Fibroblast of peridontal ligament (primary cell): ENCODE measurements at regions not wholly inside any gene's neighbourhood (a gene's known extent, or its start where the extent isn't known, plus 50 kb on each side); places are given as distances from the start of the nearest gene placed in this dataset.
"Not testable (repeated sequence)": the region's sequence is repeated elsewhere in the genome, so short reads cannot be mapped to it uniquely, and the experiment has no call there.

Experiments used
- DNase-seq: peaks from one replicate; pipeline ENCODE4 v3.0.0-alpha.2; 2010; ENCODE audit errors: extremely low read depth

DNA sequence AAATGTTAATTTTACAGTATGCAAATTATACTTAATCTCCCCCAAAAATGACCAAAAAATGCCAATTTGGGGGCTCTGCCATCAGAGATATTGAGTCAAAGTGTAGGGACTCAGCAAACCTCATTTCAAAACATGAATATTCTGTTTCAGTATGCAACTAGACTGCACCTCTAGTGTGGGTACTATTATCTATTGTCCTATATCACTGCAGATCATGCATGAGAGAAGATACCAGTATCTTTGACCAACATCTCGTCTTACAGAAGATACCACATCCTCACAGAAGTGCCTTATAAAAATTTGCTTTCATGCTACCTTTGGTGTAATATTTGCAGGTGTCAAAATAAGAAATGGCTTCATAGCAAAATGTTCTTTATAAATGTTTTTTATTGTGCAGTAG is 623.8 kb downstream of the TENT5A start:
- DNase-seq = no peak

DNA sequence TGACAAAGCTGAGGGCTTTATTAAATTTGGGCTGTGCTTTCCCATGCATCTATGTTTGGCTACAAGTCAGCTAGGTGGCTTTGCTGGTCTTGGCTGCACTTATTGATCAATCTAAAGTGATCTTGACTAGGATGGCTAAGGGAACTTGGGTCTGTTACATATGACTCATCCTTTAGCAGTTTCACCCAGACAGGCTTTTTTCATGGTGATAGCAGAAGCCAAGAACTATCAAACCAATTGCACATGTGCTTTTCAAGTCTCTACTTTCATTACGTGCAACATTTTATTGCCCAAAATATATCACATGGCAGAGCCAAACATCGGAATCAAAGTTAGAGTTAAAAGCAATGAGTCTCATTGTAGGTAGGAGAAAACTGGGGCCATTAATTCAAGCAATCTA is 626.3 kb downstream of the TENT5A start:
- peak; percentile 60 for DNase-seq

DNA sequence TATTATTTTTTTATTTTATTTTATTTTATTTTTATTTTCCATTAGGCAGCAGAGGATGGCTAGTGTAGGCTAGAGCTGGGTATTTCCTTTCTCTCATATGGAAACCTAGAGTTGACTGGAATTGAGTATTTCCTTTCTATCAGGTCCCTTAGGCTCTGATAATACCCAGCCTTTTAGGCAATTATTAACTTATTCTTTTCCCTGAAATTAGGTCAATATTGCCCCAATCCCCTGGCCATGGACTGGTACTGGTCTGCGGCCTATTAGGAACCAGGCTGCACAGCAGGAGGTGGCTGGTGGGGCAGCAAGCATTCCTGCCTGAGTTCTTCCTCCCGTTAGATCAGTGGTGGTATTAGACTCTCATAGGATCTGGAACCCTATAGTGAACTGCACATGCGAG is 632.2 kb downstream of the TENT5A start:
- no peak for DNase-seq

DNA sequence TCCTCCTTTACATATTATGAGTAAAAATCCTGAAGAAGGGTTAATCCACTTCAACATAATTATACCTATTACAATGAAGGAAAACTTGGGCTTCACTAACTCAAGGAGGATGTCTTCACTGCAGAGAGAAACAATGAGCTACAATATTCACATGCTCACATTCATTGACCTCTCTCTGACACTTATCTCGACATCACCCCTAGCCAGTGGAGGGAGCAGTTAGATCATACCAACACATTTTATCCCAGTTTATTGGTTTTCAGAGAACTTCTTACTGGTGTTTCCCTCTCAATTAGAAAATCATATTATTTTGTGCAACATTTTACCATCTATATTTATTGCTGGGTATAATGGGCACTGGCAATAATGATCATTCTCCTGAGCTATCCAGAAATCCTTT is 646.5 kb downstream of the TENT5A start:
- peak; percentile 43 for DNase-seq

DNA sequence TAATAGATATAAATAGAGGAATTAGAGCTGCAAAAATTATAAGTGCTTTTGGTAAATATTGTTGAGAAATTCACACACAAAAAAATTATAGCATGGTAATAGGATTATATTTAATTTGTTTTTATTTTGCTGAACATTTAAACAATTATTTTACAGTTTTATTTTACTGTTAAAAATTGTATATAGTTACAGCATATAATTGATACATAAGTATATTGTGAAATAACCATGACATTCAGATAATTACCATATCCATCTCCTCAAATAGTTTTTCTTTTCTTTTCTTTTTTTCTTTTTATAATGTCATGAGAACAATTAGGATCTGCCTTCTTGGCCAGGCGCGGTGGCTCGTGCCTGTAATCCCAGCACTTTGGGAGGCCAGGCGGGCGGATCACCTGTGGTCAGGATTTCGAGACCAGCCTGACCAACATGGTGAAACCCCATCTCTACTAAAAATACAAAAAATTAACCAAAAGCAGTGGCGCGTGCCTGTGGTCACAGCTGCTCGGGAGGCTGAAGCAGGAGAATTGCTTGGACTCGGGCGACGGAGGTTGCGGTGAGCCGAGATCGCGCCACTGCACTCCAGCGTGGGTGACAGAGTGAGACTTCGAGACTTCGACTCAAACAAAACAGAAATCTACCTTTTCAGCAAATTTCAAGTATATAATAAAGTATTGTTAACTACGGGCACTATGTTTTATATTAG is 654.2 kb downstream of the TENT5A start:
- DNase-seq = no peak

DNA sequence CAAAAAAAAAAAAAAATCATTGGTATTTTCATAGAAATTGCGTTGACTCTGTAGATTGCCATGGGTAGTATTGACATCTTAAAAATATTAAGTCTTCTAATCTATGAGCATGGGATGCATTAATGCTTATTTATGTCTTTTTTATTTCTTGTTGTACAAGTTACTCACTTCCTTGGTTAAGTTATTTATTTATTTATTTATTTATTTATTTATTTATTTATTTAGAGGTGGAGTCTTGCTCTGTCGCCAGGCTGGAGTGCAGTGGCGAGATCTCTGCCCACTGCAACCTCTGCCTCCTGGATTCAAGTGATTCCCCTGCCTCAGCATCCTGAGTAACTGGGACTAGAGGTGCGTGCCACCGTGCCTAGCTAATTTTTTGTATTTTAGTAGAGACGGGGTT is 656.0 kb downstream of the TENT5A start:
- not testable (repeated sequence) for DNase-seq

DNA sequence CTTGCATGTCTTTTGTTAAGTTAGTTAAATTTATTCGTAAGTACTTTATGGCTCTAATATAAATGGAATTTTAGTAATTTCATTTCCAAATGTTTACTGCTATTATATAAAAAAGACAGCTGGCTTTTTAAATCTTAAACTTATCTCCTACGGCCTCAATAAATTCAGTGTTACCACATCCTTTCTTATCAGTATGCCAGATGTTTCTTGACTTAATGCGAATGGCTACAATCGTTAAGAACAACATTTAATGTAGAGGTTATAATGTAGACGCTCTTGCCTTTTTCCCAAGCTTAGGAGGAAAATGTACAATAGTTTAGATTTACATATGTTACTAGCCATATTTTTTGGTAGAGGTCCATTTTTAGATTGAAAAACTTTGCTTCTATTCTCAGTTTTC is 659.4 kb downstream of the TENT5A start:
- DNase-seq = no peak

DNA sequence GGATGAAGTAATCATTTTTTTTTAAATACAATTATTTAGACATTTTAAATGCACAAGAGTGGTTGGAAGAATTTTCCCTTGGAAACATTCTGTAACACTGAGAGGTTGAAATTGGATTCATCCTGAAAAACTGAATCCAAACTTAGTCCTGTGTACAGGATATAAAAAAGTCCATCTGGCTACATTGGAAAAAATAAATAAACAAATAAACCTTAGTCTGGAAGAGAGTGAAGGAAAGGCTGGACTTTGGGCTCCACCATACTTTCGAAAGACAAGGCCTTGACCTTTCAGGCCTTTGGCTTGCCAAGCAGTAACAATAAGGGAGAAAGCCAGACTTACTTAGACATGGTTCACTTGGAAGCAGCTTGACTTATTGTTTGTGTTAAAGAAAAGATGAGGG is 664.3 kb downstream of the TENT5A start:
- no peak for DNase-seq

DNA sequence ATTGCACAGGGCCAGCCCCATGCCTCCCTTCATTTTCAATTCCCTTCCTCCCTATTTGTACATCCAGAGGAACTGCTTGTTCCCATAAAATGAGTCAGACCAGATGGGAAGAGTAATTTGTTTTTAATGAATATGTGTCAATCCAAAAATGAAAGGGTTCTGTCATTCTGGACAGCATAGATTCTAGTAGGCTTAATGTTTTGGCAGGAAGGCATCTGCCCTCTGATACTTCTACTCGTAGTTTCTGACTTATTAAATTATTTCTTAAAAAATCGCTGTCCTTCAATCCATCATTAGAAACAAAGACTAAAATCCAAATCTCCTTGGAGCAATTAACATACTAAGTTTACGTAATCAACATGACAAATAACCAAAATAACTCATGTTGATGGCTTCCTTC is 665.5 kb downstream of the TENT5A start:
- DNase-seq = no peak

DNA sequence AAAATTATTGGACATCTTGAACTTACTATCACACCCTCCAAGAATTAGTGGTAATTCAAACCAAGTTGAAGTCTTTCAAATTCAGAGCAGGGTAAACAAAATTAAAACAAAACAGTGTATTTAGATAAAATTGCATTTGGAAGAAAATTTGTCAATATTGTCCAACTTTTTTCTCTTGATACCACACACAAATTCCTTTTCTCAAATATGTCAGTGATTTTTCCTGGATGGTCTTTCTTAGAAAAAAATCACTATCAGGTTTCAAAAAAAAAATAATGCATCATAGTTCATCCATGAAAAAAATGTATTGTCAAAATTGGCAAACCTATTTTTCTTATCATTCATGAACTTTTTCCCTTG is 667.1 kb downstream of the TENT5A start:
- no peak for DNase-seq

DNA sequence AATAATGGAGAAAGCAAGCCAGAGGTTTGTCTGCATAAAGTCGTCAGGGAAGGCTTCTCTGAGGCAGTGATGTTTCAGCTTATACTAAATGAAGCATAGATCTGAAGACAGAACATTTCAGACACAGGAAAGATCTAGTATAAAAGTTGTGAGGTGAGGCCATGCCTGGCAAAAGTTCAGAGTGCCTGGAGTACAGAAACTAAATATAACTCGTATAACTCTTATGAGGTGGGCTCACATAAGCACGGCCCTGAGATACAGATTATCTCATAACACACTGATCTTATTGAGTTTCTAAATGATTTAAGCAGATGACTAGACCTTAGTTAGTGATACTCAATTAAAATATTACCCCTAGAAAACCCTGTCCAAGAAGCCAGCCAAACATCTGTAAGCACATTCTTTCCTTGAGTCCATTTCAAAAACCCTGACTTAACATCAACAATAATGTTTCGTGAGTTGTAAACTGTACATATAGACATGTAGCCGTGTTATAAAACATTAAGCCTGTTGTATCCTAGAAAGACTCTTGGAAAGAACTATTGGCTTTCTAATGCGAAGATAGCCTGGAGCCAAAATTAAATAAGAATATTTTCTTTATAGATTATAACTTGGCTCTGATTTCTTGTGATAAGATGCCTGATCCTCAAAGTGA is 667.6 kb downstream of the TENT5A start:
- DNase-seq = no peak

DNA sequence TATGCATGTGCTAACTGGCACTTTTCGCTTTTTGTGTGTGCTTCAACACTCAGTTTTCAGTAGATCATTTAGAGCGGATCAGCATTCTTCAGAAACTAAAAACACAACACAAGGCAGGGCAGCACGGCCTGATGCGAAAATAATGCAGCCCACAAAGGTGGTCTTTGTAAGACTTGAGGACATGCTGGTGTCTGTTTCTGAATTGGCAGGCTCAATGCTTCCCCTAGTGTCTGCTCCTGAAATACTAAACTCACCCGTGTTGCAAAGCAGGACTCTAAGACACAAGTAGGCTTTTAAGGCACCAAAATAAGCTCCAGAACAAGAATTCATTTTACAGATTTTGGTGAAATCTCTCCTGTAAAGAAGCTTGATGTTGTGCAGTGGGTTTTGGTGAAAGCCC is 676.5 kb downstream of the TENT5A start:
- DNase-seq = peak; percentile 29

DNA sequence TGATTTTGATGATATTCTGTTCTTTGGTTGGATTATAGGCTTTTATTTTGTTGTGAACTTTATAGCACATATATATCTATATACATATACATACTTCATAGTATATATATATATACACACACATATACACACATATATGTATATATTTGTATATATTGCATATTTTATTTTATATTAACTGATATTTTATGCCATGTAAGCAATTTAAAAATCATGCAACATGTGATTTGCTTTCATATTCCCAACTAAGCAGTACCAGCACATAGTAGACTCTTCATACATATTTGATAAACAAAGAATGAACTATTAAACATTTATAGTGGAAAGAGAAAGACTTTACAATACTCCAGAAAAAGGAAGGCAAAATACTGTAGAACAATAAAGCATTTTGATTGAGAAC is 679.2 kb downstream of the TENT5A start:
- no peak for DNase-seq

DNA sequence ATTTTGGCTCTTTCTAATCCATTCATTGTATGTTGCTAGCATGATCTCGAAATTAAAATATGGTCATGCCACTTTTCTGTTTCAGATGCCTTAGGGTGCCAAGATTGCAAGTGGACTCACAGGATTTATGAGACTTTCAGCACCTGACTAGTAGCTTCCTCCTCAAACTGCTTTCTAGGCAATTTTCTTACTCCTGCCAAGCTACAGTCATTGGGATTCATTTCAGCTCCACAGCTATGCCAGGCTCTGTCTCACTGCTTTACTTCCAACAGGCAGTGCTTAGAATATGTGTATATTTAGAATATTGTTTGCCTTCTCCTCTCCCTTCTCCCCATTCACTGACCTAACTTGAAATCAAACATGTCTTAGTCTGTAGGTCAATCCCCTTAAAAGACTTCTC is 681.4 kb downstream of the TENT5A start:
- DNase-seq = no peak

DNA sequence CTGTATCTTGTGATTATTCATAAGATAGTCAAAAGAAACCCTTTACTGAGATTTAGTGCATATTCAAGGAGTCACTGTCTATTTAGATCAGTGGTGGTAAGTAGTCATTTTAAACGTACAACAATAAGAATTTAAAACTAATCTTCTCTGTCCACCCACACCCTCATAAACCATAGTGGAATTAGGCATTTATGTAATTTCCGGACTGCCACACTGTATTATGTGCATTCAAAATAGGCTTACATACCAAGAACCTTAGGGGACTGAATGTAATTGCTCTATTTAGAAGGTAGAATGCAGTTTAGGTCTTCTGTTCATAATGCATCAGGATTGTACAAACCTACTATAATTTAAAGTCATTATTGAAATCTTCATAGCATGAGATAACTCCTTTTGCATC is 685.4 kb downstream of the TENT5A start:
- DNase-seq = no peak

DNA sequence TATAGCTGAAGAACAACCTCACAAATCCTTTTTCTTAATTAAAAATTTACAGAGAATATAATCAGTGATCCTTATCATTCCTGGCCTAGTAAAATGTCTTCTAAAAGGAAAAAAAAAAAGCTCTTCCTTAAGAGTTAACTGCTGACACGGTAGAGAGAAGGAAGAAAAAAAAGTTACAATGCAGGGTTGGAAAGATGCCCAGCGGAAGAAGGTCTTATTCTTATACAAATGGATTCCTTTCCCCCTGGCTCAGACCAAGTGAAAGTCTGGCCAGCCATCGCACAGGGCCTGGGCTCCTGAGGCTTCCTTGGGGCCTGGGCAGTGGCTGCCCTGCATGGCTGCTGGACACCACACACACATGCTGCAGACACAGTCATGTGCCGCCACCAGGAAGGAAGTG is 688.6 kb downstream of the TENT5A start:
- no peak for DNase-seq

DNA sequence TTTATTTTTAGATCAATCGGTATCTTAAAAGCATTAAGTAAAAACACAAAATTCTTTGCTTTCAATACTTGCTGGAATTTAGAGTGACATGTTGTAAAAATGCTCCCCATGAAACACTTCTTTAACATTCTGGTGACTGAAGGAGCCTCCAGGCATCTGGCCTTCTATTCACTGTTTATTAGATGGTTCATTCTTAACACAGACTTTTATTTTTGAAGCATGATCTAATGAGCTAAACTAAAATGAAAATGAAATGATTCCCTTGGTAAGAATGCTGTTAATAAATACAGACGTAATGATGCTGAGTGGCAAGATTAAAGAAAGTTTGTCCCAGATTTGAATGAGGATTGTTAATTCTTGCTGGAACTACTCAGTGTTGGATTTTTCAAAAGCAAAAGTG is 698.4 kb downstream of the TENT5A start:
- no peak for DNase-seq

DNA sequence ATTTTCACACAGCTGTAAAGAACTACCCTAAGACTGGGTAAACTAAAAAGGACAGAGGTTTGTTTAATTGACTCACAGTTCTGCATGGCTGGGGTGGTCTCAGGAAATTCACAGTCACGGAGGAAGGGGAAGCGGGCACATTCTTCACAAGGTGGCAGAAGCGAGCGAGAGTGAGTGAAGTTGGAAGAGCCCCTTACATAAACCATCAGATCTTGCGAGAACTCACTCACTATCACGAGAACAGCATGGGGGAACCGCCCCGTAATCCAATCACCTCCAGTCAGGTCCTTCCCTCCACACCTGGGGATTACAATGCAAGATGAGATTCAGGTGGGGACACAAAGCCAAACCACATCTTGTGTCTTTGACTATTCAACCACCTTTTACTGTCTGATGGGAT is 700.5 kb downstream of the TENT5A start:
- DNase-seq = no peak

DNA sequence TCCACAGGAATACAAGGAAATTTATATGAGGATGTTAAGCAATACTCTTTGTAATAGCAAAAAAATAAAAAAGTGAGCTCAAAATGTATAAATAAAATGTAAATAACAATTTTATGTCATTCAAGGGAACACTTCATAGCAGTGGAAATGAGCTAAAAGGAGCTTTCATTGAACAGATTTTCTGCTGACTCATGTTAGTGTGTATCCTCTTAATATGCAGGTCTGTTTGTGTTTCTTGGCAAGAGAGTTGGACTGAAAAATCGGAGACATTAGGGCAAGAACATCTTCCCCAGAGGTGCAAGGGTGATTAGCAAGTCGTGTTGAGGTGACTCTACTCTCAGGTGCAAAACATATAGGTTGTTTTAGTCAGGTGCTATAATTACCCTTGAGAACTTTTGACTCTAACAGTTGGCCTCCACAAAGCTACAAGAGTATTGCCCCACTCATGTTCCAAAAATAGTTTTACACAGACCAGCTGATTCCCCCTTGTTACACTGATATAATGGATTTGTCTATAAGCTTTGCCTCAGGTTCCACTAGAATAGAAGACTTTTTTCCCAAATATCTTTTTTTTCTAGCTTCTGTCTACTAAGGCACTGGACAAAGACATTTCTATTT is 702.9 kb downstream of the TENT5A start:
- DNase-seq = peak; percentile 35

DNA sequence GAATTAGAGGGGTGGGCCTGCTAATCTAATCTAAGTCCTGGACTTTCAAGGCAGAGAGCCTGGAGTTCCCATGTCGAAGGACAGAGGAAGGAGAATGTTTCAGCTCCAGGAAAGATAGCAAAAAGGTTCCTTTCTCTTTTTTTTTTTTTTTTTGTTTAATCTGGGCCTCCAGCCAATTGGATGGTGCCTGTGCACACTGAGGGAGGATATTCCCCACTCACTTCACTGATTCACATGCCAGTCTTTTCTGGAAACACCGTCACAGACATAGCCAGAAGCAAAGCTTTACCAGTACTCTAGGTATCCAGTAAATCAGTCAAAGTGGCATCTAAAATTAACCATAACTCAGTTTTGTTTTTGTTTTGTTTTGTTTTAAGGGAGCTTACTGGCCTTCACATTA is 721.1 kb downstream of the TENT5A start:
- DNase-seq = no peak

DNA sequence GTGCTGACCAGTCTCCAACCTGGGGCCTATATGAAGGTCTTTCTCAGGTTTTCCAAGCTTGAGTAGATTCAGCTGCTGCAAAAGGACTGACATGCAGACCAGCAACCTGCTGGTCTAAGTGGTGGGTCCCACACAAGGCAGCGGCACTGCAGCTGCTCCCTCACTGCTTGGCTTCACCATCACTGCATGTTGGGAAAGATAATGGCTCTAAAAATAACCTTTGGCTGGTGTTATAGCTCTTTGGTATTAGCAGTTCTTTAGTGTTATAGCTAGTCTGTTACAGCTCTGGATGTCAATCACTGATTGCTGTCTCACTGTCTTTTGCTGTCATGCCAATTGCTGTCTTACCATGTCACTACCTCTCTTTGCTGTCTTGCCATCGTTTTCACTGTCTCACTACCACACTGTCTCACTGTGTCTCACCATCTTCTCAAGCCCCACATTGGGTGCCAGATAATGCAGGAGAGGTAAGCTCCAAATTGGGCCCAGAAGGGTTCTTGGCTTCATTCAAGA is 726.4 kb downstream of the TENT5A start:
- DNase-seq = no peak

DNA sequence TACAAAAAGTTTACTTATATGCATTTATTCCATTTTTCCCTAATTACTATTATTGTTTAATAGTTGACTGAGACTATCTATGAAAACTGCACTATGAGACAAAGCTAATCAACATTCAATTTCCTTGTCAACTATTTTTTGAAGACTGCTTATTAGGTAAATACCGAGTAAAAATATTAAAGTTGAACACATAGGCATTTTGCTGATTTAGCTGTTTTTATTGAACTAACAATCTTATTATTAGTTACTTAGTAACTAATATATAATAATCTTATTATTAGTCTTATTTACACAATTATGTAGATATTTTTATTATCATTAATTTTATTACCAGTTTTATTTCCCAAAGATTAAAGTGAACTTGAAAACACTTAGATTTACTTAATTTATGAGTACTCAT is 728.8 kb downstream of the TENT5A start:
- no peak for DNase-seq

DNA sequence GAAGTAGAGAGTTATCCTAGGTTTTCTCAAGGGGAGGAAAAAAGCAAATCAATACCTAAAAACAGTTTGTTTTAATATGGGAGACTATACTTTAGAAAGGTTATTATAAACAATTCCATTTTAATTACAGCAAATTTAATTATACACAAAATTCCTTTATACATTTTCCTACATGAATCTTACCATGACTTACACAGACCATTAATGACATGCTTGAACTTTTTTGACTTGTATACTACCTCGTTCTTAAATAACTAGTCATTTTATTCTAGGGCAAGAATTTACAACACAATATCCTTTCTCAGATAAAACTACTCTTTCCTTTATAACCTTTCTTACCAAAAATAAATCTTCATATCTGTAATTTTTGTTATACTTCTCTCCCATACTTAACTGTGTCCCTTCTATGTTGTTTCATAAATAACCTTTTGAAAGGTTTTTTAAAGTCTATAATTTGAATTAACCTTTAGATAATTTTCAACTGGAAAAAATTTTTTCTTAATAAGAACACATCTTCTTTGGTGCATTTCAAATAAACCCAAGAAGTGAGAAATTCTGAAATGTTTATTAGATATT is 729.4 kb downstream of the TENT5A start:
- DNase-seq = no peak
